SH-SY5Y (cell line): ENCODE measurements at regions not wholly inside any gene's neighbourhood (a gene's known extent, or its start where the extent isn't known, plus 50 kb on each side); places are given as distances from the start of the nearest gene placed in this dataset.

Experiments used
- GATA2 ChIP-seq: IDR thresholded peaks from 2 replicates; pipeline ENCODE4 v1.6.1; 2011; ENCODE audit warnings: mild to moderate bottlenecking, low read depth, low read length
- GATA3 ChIP-seq: IDR thresholded peaks from 2 replicates; pipeline ENCODE4 v1.6.1; 2011; ENCODE audit warnings: low read depth, mild to moderate bottlenecking, low read length, moderate library complexity

DNA sequence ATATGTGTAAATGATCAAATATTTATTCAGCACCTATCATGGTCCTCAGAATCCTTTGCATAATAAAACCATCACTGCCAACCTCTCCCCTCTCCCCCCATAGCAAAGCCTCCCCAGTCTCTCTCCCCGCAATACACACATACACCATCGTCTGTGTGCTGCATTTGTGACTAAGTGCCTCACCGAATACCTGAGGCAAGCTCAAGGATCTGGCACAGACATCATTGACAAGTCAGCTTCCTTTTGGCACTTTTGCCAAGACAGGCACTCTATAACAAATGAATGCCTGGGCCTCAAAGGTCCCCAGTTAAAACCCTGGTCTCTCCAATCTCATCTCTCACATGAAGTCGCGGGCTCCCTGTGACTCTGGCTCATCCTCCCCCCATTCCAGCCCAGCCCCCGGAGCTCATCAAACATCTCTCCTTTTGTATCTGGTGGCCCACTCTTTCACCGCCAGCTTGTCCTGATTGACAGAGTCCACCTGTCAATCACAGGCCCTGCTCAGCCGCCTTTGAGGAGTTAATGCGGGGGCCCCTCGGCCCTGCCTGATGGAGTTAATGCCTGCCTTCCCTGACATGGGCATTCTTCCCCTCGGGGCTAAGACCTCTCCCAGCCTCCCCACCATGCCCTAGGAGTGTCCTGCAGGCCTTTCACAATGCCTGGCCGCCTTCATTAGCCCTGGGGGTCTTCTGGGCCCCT, 135.8 kb upstream of the ATP6AP2 start:
- no peak for TF ChIP-seq GATA2
- TF ChIP-seq GATA3 = no peak
